Glomerular visceral epithelial cell (primary cell): ENCODE measurements at regions not wholly inside any gene's neighbourhood (a gene's known extent, or its start where the extent isn't known, plus 50 kb on each side); places are given as distances from the start of the nearest gene placed in this dataset.
A peak's percentile ranks its signal among the peaks of the same experiment; 100 is the strongest.
"Not testable (repeated sequence)": the region's sequence is repeated elsewhere in the genome, so short reads cannot be mapped to it uniquely, and the experiment has no call there.

Source experiments
- DNase-seq: peaks from one replicate; pipeline ENCODE4 v3.0.0-alpha.2; 2016; ENCODE audit errors: extremely low spot score

GRCh38 chr6:134431421-134431859 is 113.5 kb upstream of the SGK1 start:
- no peak for DNase-seq

GRCh38 chr6:134429861-134430380 is 112.0 kb upstream of the SGK1 start:
- no peak for DNase-seq

- DNase-seq: no peak
Observed at GRCh38 chr6:134427721-134428120, 109.8 kb upstream of the SGK1 start.

- no peak for DNase-seq
Observed at GRCh38 chr6:134426623-134427022, 108.7 kb upstream of the SGK1 start.

GRCh38 chr6:134425917-134426316 is 108.0 kb upstream of the SGK1 start:
- DNase-seq: not testable (repeated sequence)

GRCh38 chr6:134425513-134425912 is 107.6 kb upstream of the SGK1 start:
- DNase-seq: no peak

DNA sequence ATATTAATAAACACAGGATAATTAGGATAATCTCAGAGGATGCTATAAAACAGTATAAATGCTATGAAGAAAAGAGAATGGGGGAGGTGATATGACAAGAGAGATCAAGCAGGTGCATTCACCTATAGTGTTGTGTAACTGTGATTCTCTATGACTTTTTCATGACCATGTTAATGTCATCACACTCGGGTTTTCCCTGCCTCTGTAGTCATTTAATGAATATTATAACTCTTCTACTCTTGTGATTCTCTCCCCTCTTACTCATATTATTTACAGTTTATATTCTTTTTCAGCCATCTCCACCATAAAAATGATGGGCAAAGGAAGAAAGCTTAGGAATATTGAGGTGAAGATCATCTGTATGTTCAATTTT is 106.9 kb upstream of the SGK1 start:
- DNase-seq: no peak

DNA sequence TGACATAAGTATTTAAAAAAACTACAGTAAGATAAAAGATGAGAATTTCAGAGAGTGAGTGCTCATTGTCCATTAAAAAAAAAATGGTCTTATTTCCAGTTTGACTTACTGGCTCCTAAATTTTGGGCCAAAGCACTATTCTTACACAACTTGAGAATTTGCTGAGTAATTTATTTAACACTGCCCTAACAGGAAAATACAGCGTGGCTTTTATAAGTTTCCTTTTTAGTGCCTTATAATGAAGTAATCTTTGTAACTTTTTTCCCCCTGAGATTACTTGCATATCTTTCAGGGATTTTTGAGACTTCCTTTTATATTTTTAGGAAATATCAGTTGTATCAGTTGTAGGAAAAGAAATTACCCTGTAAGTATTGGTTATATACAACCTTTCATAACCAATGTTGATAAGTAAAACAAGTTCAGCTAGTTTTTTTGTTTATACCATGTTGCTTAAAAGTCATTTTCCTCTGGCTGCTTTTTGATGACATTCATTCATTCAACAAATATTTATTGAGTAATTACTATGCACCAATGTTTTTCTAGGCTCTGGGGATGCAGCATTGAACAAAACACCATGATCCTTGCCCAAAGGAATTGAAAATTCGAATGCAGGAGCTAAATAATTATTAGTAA is 106.4 kb upstream of the SGK1 start:
- no peak for DNase-seq

DNA sequence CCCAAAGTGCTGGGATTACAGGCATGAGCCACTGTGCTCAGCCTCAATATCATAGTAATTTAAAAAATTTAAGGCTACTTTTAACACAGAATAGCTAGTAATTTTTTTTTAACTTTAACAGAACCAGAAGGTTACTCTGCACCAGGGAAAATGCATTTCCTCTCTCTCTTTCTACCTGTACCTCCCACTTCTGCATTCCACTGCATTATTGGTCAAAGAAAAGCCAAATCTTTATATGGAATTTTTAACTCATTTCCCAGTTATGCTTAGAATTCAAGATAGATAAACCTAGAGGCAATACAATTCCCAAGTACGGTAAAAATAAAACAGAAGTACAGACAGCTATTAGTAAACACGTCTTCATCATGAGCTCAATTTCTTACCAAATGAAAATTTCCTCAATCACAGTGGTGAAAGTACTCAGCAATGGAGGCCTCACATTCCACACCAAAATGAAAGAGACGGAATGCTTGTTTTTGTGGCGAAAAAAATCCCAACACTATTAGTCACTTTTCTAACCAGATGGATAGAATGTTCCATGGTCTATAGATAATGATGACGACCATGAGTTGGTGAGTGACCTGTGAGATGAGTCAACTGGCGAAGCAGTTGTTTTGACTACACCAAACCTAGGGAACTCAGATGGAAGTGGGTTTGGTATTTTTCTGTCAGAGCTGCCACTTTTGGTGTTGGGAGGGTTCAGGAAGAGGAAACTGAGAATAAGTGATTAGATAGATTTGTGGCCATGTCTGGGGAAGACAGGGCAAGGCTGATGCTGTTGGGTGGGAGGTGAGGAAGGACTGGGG is 104.7 kb upstream of the SGK1 start:
- peak; percentile 97 for DNase-seq

GRCh38 chr6:134421501-134421900 is 103.6 kb upstream of the SGK1 start:
- no peak for DNase-seq

DNA sequence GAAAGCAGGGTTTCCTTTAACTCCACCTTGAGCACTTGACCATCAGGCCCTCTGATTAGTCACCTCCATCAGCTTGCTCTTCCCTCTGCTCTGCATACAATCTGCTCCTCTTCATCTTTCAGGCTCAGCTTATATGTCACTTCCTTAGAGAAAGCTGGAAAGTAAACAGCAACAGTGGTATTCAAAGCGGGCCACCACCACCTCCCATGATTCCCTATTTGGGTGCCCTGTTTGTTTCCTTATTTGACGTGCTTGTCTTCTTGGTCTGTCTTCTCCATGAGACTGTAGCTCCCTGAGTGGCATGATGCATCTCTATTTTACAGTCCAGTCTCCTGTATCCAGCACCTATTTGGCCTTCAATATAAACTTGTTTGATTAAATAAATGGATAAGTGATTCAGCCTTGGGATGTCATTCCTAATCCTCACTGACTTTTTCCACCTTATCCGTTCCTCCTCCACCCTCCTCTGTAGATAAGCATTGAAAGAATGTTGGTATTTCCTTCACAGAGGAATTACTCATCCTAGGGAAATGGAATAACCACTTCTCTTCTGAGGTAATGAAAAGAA is 102.8 kb upstream of the SGK1 start:
- DNase-seq: peak; percentile 72

- DNase-seq: peak; percentile 45
Observed at GRCh38 chr6:134419716-134420115, 101.8 kb upstream of the SGK1 start.

- peak; percentile 38 for DNase-seq
Observed at GRCh38 chr6:134416418-134417154, 98.7 kb upstream of the SGK1 start.

- no peak for DNase-seq
Observed at GRCh38 chr6:134415656-134416055, 97.7 kb upstream of the SGK1 start.

- DNase-seq: no peak
Observed at GRCh38 chr6:134415194-134415593, 97.3 kb upstream of the SGK1 start.

- no peak for DNase-seq
Observed at GRCh38 chr6:134414793-134415192, 96.9 kb upstream of the SGK1 start.

DNA sequence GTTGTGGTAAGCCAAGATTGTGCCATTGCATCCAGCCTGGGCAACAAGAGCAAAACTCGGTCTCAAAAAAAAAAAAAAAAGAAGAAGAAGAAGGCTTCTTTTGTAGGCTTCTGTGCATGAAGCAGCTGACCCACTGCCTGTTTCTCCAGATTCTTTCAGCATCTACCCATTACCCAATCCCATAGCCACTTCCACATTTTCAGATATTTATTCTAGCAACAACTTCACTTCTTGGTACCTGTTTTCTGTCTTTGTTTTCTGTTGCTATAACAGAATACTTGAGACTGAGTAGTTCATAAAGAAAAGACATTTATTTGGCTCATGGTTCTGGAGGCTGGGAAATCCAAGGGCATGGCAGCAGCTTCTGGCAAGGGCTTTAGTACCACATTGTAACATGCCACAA is 95.3 kb upstream of the SGK1 start:
- no peak for DNase-seq

GRCh38 chr6:134410541-134410940 is 92.6 kb upstream of the SGK1 start:
- DNase-seq: no peak

DNA sequence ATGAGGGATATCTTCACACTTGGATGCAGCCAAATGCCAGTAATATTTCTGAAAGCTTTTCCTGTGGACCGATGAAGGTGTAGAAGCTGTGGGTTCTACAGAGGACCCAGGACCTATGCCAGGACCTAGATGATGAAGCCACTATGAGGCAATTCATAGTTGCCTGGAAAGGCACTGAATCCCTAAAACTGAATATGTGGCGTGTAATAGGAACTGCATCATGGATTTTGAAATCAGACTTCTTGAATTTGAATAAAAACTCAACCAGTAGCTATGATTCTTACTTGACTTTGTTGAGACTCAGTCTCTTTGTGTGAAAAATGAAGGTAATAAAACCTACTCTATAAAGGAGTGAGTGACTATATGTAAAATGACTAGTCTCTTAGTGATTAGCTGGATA is 89.9 kb upstream of the SGK1 start:
- no peak for DNase-seq

GRCh38 chr6:134406311-134406710 is 88.4 kb upstream of the SGK1 start:
- DNase-seq: no peak

- no peak for DNase-seq
Observed at GRCh38 chr6:134405386-134406087, 87.6 kb upstream of the SGK1 start.

DNA sequence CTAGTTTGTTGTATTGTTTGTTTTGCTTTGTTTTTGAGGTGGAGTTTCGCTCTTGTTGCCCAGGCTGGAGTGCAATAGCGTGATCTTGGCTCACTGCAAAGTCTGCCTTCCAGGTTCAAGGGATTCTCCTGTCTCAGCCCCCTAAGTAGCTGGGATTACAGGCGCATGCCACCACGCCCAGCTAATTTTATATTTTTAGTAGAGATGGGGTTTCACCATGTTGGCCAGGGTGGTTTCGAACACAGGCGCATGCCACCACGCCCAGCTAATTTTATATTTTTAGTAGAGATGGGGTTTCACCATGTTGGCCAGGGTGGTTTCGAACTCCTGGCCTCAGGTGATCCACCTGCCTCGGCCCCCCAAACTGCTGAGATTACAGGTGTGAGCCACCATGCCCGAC is 85.4 kb upstream of the SGK1 start:
- not testable (repeated sequence) for DNase-seq
